ENCODE measurements at regions not wholly inside any gene's neighbourhood (a gene's known extent, or its start where the extent isn't known, plus 50 kb on each side); places are given as distances from the start of the nearest gene placed in this dataset.

- TF ChIP-seq CTCF (IDR thresholded peaks at IDR 0.05) (no peak), POLR2A (IDR thresholded peaks at IDR 0.05) (no peak)
These were observed 265.1 kb upstream of the MAD2L1 start for GRCh38 chr4:120331486-120332370.
